GM10266 (cell line): ENCODE measurements at regions not wholly inside any gene's neighbourhood (a gene's known extent, or its start where the extent isn't known, plus 50 kb on each side); places are given as distances from the start of the nearest gene placed in this dataset.

Experiments used
- DNase-seq: peaks from one replicate; pipeline ENCODE4 v3.0.0; 2012; ENCODE audit errors: extremely low spot score
- CTCF ChIP-seq: IDR thresholded peaks from 2 replicates; pipeline ENCODE4 v1.5.1; 2012; ENCODE audit warnings: mild to moderate bottlenecking, low read depth; ENCODE audit not compliant: control insufficient read depth, insufficient read depth; ENCODE audit errors: missing control alignments

- TF ChIP-seq CTCF = no peak
- no peak for DNase-seq
These were observed 199.7 kb downstream of the CHD9NB start for GRCh38 chr16:52852978-52853377.

- DNase-seq = no peak
- TF ChIP-seq CTCF = no peak
These were observed 201.4 kb downstream of the CHD9NB start for GRCh38 chr16:52851211-52851740.

GRCh38 chr16:52843381-52843780 is 209.3 kb downstream of the CHD9NB start:
- TF ChIP-seq CTCF = no peak
- no peak for DNase-seq

GRCh38 chr16:52837251-52837650 is 215.4 kb downstream of the CHD9NB start:
- DNase-seq = no peak
- no peak for TF ChIP-seq CTCF

- no peak for TF ChIP-seq CTCF
- DNase-seq = no peak
These were observed 217.8 kb downstream of the CHD9NB start for GRCh38 chr16:52834736-52835465.

- no peak for TF ChIP-seq CTCF
- no peak for DNase-seq
These were observed 219.9 kb downstream of the CHD9NB start for GRCh38 chr16:52832771-52833170.

GRCh38 chr16:52827456-52827855 is 225.2 kb downstream of the CHD9NB start:
- no peak for TF ChIP-seq CTCF

More at GRCh38 chr16:52827456-52827855, 225.2 kb downstream of the CHD9NB start:
- no peak for DNase-seq
